ENCODE measurements at regions not wholly inside any gene's neighbourhood (a gene's known extent, or its start where the extent isn't known, plus 50 kb on each side); places are given as distances from the start of the nearest gene placed in this dataset.

- Mint-ChIP-seq H3K9me3 (ENCODE audit: unreplicated experiment) (peaks cover 2% of the 10 kb centered on the region), H3K36me3 (ENCODE audit: unreplicated experiment) (no peaks in the 10 kb centered on the region), H3K27me3 (ENCODE audit: unreplicated experiment) (peaks cover 2% of the 10 kb centered on the region), H3K27ac (ENCODE audit: unreplicated experiment) (no peak overlapping the region), H3K4me3 (ENCODE audit: unreplicated experiment) (no peak overlapping the region), H3K4me1 (ENCODE audit: low read depth, unreplicated experiment) (no peaks in the 10 kb centered on the region)
- DNase-seq, result no peak
- TF ChIP-seq CTCF (IDR thresholded peaks at IDR 0.05; ENCODE audit: partially characterized antibody, unreplicated experiment), result no peak
Measured at GRCh38 chr20:55273149-55273548, 732.2 kb downstream of the CBLN4 start.

GRCh38 chr20:55271371-55271770 is 733.9 kb downstream of the CBLN4 start:
- Mint-ChIP-seq H3K27me3 (ENCODE audit: unreplicated experiment) (no peaks in the 10 kb centered on the region), H3K4me3 (ENCODE audit: unreplicated experiment) (no peak overlapping the region), H3K4me1 (ENCODE audit: low read depth, unreplicated experiment) (no peaks in the 10 kb centered on the region), H3K9me3 (ENCODE audit: unreplicated experiment) (peaks cover 2% of the 10 kb centered on the region), H3K36me3 (ENCODE audit: unreplicated experiment) (no peaks in the 10 kb centered on the region), H3K27ac (ENCODE audit: unreplicated experiment) (no peak overlapping the region)
- no peak for DNase-seq
- TF ChIP-seq CTCF (IDR thresholded peaks at IDR 0.05; ENCODE audit: partially characterized antibody, unreplicated experiment), result no peak

GRCh38 chr20:55269913-55270312 is 735.4 kb downstream of the CBLN4 start:
- H3K9me3 Mint-ChIP-seq (ENCODE audit: unreplicated experiment), result no peaks in the 10 kb centered on the region

GRCh38 chr20:55266361-55266760 is 739.0 kb downstream of the CBLN4 start:
- no peaks in the 10 kb centered on the region for H3K27me3 Mint-ChIP-seq (ENCODE audit: unreplicated experiment)

More at GRCh38 chr20:55269913-55270312, 735.4 kb downstream of the CBLN4 start:
- no peaks in the 10 kb centered on the region for H3K4me1 Mint-ChIP-seq (ENCODE audit: low read depth, unreplicated experiment)
- H3K27me3 Mint-ChIP-seq (ENCODE audit: unreplicated experiment), result no peaks in the 10 kb centered on the region
- no peak overlapping the region for H3K4me3 Mint-ChIP-seq (ENCODE audit: unreplicated experiment)
- H3K36me3 Mint-ChIP-seq (ENCODE audit: unreplicated experiment), result no peaks in the 10 kb centered on the region
- no peak for TF ChIP-seq CTCF (IDR thresholded peaks at IDR 0.05; ENCODE audit: partially characterized antibody, unreplicated experiment)
- DNase-seq, result no peak
- H3K27ac Mint-ChIP-seq (ENCODE audit: unreplicated experiment), result no peak overlapping the region

More at GRCh38 chr20:55266361-55266760, 739.0 kb downstream of the CBLN4 start:
- DNase-seq, result no peak
- Mint-ChIP-seq H3K36me3 (ENCODE audit: unreplicated experiment) (no peaks in the 10 kb centered on the region), H3K4me1 (ENCODE audit: low read depth, unreplicated experiment) (no peaks in the 10 kb centered on the region), H3K9me3 (ENCODE audit: unreplicated experiment) (no peaks in the 10 kb centered on the region), H3K27ac (ENCODE audit: unreplicated experiment) (no peak overlapping the region), H3K4me3 (ENCODE audit: unreplicated experiment) (no peak overlapping the region)
- no peak for TF ChIP-seq CTCF (IDR thresholded peaks at IDR 0.05; ENCODE audit: partially characterized antibody, unreplicated experiment)

All from glutamatergic neuron (in vitro differentiated cells).